ENCODE measurements at regions not wholly inside any gene's neighbourhood (a gene's known extent, or its start where the extent isn't known, plus 50 kb on each side); places are given as distances from the start of the nearest gene placed in this dataset.
A peak's percentile ranks its signal among the peaks of the same experiment; 100 is the strongest.
"Not testable (repeated sequence)": the region's sequence is repeated elsewhere in the genome, so short reads cannot be mapped to it uniquely, and the experiment has no call there.

DNA sequence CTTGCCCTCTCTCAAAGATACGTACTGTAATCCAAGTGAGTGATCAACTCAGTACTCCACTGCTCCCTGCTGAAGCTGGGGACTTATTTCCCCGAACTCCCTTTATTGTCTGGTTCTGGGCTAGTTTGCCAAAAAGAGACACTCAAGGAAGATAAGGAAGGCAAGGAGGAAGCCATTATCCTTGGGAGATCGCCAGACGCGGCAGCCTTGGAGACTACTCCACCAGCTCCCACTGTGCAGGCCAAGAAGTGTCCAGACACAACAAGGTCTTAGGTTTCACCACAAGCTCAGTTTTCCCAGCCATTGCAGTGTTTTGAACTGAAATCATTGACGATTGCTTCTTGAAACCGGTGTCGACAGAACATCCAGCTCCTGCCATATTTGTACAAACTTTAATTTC, 439.6 kb upstream of the UBE2E3 start:
- no peak for DNase-seq (ENCODE audit: low spot score)

DNA sequence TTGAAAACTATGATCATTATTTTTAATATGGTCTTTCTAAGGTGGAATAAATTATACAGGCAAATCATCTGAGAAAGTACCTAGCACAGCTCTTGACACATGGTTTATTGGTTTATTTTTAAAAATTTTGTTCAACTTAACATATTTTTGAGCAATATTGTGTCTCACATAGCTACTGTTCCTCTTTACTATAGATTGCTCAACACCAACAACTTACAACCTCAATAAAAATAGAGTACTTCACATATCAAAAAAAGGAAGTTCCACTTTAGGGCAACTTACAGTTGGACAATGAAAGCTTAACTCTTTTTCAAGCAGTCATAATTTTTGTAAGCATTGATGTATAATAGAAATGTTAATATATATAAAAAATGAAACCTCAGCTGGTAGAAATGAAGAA, 440.9 kb upstream of the UBE2E3 start:
- no peak for DNase-seq (ENCODE audit: low spot score)

DNA sequence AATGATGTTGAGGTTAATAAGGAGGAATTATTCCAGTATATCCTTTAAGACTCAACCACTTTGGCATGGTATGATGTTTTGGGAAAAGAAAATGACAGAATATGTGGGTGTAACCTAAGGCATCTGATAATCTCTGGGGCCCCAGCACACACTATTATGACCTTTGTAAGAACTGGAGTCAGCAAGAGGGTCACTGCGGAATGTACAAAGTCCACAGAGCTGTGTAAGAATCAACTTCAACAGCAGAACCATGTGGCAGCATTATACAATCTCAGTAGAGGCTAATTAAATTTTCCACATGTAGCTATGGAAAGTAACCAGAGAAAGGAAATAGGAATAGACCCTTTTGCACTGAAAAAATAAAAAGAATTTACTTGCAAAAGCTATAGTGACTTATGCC, 445.1 kb upstream of the UBE2E3 start:
- DNase-seq (ENCODE audit: low spot score) = no peak

DNA sequence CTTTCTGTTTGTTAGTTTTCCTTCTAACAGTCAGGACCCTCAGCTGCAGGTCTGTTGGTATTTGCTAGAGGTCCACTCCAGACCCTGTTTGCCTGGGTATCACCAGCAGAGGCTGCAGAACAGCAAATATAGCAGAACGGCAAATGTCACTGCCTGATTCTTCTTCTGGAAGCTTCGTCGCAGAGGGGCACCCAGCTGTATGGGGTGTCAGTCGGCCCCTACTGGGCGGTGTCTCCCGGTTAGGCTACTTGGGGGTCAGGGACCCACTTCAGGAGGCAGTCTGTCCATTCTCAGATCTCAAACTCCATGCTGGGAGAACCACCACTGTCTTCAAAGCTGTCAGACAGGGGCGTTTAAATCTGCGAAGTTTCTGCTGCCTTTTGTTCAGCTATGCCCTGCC, 448.6 kb upstream of the UBE2E3 start:
- not testable (repeated sequence) for DNase-seq (ENCODE audit: low spot score)

DNA sequence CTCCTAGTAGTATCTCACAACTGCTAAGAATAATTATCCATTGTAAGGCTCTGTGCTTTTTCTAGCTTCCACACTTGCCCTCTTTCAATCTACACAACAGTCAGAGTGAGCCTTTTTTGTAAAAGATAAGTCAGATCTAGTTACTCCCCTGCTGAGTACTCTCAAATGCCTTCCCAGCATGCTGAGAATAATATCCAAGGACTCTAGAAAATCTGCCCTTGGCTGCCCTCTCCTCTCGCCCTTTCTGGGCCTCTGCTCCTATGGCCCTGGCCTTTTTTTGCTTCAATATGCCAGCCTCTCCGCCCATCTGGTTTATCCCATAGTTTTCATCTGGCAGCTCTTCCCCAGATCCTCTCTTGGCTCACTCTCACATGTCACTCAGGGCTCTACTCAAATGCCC, 455.9 kb upstream of the UBE2E3 start:
- no peak for DNase-seq (ENCODE audit: low spot score)

DNA sequence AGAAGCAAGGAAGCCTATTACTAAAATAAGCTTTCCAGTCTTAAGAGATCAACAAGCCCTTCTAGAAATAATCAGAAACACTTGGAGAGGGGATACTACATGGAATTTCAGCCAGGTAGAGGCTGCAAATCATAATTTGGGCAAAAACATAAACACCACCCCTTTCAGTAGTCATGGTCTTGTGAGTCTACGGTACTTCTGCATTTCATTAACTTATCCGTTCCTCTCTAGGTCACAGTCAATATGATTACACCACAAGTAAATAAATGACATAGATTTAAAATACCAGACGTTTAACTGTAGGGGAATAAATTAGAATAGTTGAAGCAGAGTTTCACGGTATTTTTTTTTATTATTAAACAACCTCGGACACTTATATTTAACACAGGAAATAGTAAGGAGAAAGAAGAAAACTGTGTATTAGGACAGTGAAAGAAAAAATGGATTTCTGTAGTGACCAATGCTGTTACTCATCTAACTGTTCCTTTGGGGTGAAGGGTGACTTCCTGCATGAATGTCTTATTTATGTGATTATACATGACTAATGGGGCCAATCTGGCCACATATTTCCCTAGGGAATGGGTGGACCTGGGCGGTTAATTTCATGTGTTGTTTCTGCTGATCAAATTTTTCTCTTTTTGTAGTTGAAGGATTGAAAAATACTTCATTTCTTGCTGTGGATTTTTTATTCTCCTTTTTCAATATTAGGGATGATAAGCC, 456.6 kb upstream of the UBE2E3 start:
- DNase-seq (ENCODE audit: low spot score) = peak; percentile 61

DNA sequence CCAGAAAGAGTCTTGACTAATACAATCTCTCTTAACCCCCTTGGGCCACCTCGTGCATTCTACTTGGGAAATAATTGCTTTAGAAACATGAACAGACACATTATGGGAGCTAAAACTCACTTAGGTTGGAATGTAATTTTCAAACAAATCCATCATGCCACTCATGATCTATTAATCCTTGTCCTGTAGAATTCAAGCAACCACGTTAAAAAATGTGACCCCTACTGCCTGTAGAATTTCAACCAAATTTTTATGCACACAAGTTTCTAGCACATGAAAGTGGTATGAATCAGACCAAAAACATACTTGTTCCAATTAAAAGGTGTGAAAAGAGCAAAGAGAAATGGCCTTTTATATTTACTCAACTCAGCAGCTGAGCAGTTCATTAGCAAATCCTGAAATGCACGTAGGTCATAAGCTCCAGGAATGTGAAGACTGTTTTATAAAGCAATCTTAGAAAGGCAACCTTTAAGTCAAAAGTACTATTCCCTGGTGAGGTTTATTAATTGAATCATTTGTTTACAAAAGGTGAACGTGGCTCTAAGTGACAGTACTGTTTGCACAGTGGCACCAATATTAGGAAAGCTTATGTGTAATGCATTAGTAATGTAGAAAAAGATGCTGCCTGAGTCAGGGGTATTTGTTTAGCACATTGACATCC, 459.4 kb upstream of the UBE2E3 start:
- peak; percentile 34 for DNase-seq (ENCODE audit: low spot score)

GRCh38 chr2:180520206-180520605, 460.2 kb upstream of the UBE2E3 start:
- no peak for DNase-seq (ENCODE audit: low spot score)

DNA sequence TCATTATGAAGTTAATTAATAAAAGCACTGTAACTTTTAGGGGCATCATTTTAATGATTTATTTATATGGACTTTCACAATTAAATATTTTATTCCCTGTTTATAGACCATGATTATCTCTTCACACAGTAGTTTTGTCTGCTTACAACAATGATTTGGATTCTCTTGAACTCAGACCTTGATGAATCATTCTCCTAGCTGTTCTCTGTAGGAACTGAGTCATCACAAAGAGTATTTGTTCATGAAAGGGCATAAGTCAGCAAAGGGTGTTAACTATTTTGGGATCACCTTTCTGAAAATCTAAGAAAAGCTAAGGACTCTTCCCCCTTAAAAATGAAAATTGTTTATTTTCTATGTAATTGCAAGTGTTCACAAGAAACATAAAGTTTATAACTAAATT, 461.1 kb upstream of the UBE2E3 start:
- peak; percentile 76 for DNase-seq (ENCODE audit: low spot score)

DNA sequence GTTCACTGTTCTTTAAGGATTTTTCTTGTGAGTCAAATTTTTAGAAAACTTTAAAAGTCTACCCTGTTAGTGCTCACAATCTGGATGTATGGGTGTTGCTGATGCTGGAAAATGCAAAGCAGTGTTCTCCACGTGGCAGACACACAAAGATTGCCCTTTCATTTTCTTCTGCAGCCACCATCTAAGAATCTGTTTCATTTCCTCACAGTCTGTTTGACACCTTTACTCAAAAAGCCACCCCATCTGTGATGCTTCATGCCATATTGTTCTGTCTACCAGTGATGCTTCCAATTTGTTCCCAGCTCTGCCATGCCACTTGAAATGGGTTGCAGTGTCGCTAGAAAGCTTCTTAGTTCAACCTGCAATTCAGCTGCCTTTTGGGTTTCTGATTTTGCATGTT, 464.2 kb upstream of the UBE2E3 start:
- DNase-seq (ENCODE audit: low spot score) = no peak

DNA sequence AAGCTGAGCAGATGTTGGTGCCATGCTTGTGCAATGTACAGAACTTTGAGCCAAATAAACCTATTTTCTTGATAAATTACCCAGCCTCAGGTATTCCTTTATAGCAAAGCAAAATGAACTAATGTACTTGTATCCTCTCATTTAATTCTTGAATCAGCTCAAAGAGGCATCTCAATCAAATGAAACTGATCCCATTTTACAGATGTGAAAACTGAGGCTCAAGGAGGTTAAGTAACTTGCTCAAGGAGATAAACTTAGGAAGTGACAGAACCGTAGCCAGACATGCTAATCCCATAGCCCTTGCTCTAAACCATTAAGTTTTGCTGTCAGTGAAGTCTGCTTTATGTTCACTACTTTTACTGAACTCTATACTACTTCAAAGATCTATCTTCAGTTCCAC, 467.0 kb upstream of the UBE2E3 start:
- DNase-seq (ENCODE audit: low spot score) = no peak

DNA sequence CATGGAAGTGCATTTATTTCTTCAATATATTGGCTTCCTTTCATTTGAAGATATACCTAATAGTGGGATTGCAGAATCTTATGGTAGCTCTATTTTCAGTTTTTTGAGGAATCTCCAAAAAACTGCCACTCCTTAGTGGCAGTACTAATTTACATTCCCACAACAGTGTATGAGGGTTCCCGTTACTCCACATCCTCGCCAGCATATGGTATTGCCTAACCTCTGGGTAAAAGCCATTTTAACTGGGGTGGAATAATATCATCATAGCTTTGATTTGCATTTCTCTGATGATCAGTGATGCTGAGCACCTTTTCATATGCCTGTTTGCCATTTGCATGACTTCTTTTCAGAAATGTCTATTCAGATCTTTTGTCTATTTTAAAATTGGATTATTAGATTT, 471.9 kb upstream of the UBE2E3 start:
- no peak for DNase-seq (ENCODE audit: low spot score)

- peak; percentile 9 for DNase-seq (ENCODE audit: low spot score)
These were observed 473.4 kb upstream of the UBE2E3 start for GRCh38 chr2:180507028-180507427.

DNA sequence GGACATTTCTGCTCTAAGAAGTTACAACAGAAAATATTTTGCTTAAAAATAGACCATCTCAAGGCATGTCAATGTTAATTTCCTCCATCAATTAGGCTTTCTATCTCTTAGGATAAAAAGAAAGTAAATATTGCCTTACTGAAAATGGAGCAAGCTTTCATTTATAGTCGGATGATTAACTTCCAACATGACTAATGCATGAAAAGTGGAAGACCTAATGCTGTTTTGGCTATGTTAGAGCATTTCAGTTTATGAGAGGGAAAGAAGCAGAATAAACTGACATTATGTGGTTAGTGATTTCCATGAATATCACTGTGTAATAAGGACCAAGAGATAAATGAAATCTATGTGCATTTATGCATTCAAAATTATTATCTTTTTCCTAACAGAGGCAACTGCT, 475.2 kb upstream of the UBE2E3 start:
- DNase-seq (ENCODE audit: low spot score) = no peak

- no peak for DNase-seq (ENCODE audit: low spot score)
These were observed 482.7 kb upstream of the UBE2E3 start for GRCh38 chr2:180497621-180498152.

GRCh38 chr2:180495606-180496005, 484.8 kb upstream of the UBE2E3 start:
- DNase-seq (ENCODE audit: low spot score) = no peak

GRCh38 chr2:180494286-180494685, 486.1 kb upstream of the UBE2E3 start:
- no peak for DNase-seq (ENCODE audit: low spot score)

GRCh38 chr2:180482696-180483095, 475.6 kb upstream of the CWC22 start:
- DNase-seq (ENCODE audit: low spot score) = no peak

DNA sequence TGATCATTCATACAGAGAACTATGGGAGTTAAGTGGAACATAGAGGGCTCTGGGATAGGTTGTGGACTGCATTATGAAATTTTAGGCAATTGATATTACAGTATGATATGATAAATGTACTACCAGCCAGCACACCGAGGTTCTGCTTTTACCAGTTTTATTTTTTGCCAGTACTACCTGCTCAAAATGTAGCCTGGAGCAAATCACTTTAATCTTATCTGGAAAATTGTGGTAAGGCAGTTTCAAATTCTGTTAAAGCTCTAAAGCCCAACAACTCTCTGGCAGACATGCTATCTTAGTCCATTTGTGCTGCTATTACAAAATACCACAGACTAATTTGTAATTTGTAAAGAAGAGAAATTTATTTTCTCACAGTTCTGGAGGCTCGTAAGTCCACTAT, 474.9 kb upstream of the CWC22 start:
- DNase-seq (ENCODE audit: low spot score) = no peak

DNA sequence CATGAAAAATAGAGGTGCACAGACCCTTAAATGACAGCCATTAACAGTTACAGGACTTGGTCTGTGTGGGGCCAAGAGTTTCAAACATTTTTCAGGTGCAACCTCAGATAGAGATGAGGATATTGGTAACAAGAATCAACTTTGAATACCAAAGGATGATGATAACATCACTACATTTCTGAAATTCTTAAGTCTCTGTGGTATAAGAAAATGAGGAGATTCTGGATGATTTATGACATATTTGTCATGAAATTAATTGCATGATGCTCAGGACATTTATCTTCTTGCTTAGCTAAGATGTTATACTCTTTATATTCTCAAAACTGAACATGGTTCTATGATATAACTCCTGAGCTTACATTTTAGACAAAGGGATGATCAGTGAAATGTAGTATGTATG, 471.8 kb upstream of the CWC22 start:
- no peak for DNase-seq (ENCODE audit: low spot score)

DNA sequence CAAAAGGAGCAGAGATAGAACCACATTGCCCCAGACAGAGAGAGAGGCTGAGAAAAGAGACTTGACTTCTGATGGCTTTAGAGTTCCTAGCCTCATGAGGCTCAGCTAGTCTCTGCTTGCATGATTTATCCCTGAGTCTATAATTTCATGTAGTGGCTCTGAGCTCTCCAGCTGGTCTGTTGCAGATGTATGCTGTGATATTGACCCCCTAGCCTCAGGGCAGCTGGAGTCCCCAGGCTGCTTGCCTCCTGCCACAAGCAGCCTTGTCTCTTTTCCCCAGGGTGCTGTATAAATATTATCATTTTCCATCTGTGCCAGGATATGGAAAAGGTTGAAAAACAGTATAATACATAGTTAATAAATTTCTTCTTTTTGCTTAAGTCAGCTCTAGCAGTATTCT, 467.6 kb upstream of the CWC22 start:
- DNase-seq (ENCODE audit: low spot score) = no peak

- DNase-seq (ENCODE audit: low spot score) = no peak
These were observed 466.4 kb upstream of the CWC22 start for GRCh38 chr2:180473456-180473855.

GRCh38 chr2:180472133-180472532, 465.0 kb upstream of the CWC22 start:
- DNase-seq (ENCODE audit: low spot score) = no peak

DNA sequence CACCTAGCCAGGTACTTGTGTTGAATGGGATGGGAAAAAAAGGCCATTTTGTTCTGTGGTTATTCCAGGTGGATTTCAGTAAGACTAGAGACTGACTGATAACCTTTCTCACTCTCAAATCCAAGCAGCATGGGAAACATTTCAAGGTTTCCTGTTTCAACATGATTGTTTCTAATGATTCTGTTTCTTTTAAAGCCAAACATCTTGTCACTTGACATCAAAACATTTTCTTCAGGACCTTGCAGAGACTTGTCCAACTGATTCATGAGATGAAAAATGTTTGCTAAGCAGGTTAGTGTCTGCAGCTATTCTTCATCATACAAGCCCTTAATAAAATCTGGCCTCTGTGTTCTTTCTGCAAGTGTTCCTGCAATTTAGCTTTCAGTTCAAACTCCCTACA, 456.5 kb upstream of the CWC22 start:
- no peak for DNase-seq (ENCODE audit: low spot score)

Data from RKO (cell line).